BJ (cell line): ENCODE measurements at regions not wholly inside any gene's neighbourhood (a gene's known extent, or its start where the extent isn't known, plus 50 kb on each side); places are given as distances from the start of the nearest gene placed in this dataset.

Experiments
- CTCF ChIA-PET: fragments of 350-600 bp; formaldehyde crosslinking; extraction: SDS; loops from one replicate; lab custom pipeline; 2021; ENCODE audit warnings: antibody characterized with exemption, inconsistent platforms; lab: Yijun Ruan, JAX
- POLR2A ChIA-PET: fragments of 300-600 bp; sonication (Branson Sonifier 250); formaldehyde crosslinking; extraction: SDS; loops from one replicate; lab custom pipeline; 2021; ENCODE audit warnings: antibody characterized with exemption; lab: Charles Lee
- DNase-seq: peaks from one replicate; pipeline ENCODE4 v3.0.0-alpha.2; 2011; ENCODE audit warnings: low read depth
- H3K27me3 ChIP-seq: 2 replicates; pipeline ENCODE4 v1.6.0; 2011; ENCODE audit warnings: low read length; ENCODE audit not compliant: control insufficient read depth, insufficient read depth
- H3K36me3 ChIP-seq: 2 replicates; pipeline ENCODE4 v1.5.1; 2011; ENCODE audit warnings: low read length; ENCODE audit not compliant: control insufficient read depth, insufficient read depth
- H3K4me3 ChIP-seq: 2 replicates; pipeline ENCODE4 v1.5.1; 2011; ENCODE audit warnings: low read depth, mild to moderate bottlenecking, control low read depth, low read length
- CTCF ChIP-seq: IDR thresholded peaks from 2 replicates; pipeline ENCODE4 v1.5.1; 2011; ENCODE audit warnings: low read depth, mild to moderate bottlenecking, control low read depth, inconsistent platforms, low read length, moderate library complexity; ENCODE audit not compliant: insufficient read depth

- H3K4me3 ChIP-seq = no peak overlapping the region
- POLR2A ChIA-PET = no interaction called here
- no peak for TF ChIP-seq CTCF
- H3K27me3 ChIP-seq = no peaks in the 10 kb centered on the region
- no peaks in the 10 kb centered on the region for H3K36me3 ChIP-seq
- DNase-seq = no peak
- CTCF ChIA-PET = no interaction called here
These were observed 353.1 kb downstream of the TLE4 start for GRCh38 chr9:79924836-79925235.

GRCh38 chr9:79917421-79917820, 345.7 kb downstream of the TLE4 start:
- H3K4me3 ChIP-seq = no peak overlapping the region
- ChIA-PET CTCF (no interaction called here), POLR2A (no interaction called here)
- no peak for DNase-seq
- no peaks in the 10 kb centered on the region for H3K36me3 ChIP-seq
- peaks cover 2% of the 10 kb centered on the region; the same call in 1 of the 2 replicates for H3K27me3 ChIP-seq
- no peak for TF ChIP-seq CTCF

- ChIA-PET POLR2A (no interaction called here), CTCF (interaction anchor here (0.7 kb wide), 1 partner anchor 9 kb away, joined by 3 read pairs; no protein-coding TSS in a partner anchor)
- no peak for TF ChIP-seq CTCF
- DNase-seq = no peak
- no peaks in the 10 kb centered on the region for H3K36me3 ChIP-seq
- no peak overlapping the region for H3K4me3 ChIP-seq
- H3K27me3 ChIP-seq = peaks cover 2% of the 10 kb centered on the region; the same call in 1 of the 2 replicates
These were observed 342.1 kb downstream of the TLE4 start for GRCh38 chr9:79913867-79914266.

- CTCF ChIA-PET = interaction anchor here (0.6 to 1.0 kb wide), 3 partner anchors 15 to 1410 kb away, joined by 4 to 5 read pairs (median 4); no protein-coding TSS in a partner anchor
- Histone ChIP-seq H3K4me3 (no peak overlapping the region), H3K27me3 (peaks cover 2% of the 10 kb centered on the region; the same call in 1 of the 2 replicates)
These were observed 340.7 kb downstream of the TLE4 start for GRCh38 chr9:79912318-79913070.

More at GRCh38 chr9:79912318-79913070, 340.7 kb downstream of the TLE4 start:
- H3K36me3 ChIP-seq = no peaks in the 10 kb centered on the region
- TF ChIP-seq CTCF = no peak
- no peak for DNase-seq
- POLR2A ChIA-PET = no interaction called here
